Large intestine (tissue), 3 donors: ENCODE measurements at regions not wholly inside any gene's neighbourhood (a gene's known extent, or its start where the extent isn't known, plus 50 kb on each side); places are given as distances from the start of the nearest gene placed in this dataset.
A peak's percentile ranks its signal among the peaks of the same experiment; 100 is the strongest.

Experiments used
- DNase-seq, 2 donors: peaks; one replicate each; pipeline versions ENCODE4 v3.0.0 to v3.0.0-alpha.2; 2013
- H3K27ac ChIP-seq: one replicate; pipeline ENCODE4 v1.5.1; 2013; ENCODE audit warnings: low read length
- H3K27me3 ChIP-seq: 2 replicates; pipeline ENCODE4 v1.6.1; 2013; ENCODE audit warnings: low read length; ENCODE audit not compliant: control insufficient read depth, insufficient read depth
- H3K36me3 ChIP-seq: 2 replicates; pipeline ENCODE4 v1.6.1; 2013; ENCODE audit warnings: low read length; ENCODE audit not compliant: control insufficient read depth, insufficient read depth
- H3K4me1 ChIP-seq: one replicate; pipeline ENCODE4 v1.6.1; 2013; ENCODE audit warnings: low read length; ENCODE audit not compliant: control insufficient read depth, insufficient read depth
- H3K4me3 ChIP-seq: one replicate; pipeline ENCODE4 v1.5.1; 2013; ENCODE audit warnings: low read length
- H3K9me3 ChIP-seq: one replicate; pipeline ENCODE4 v1.6.1; 2013; ENCODE audit warnings: mild to moderate bottlenecking, low read depth, low read length, moderate library complexity; ENCODE audit not compliant: control insufficient read depth
- WGBS: methylation state at CpG from one replicate; pipeline ENCODE4 v1.1.5; 2013; ENCODE audit warnings: low lambda C conversion rate; ENCODE audit not compliant: insufficient coverage; 5-methylcytosine and 5-hydroxymethylcytosine counted together

DNA sequence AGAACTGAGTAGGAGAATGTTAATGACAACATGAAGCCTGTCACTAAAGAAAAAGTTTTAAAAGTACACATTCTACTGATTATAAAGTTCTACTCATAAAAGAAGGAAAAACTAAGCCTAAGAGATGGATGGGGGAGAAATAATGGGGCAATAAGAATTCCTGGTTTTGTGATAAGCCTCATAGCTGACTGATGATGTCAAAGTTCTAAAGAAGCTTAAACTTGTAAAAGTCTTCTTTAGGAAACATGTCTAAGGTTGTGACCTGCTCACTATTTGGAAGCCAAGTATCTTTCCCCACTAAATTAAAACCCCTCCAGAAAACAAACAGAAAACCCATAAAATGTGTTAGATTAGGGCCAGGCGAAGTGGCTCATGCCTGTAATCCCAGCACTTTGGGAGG lies 232.9 kb upstream of the GIMD1 start:
- H3K9me3 ChIP-seq, result no peaks in the 10 kb centered on the region
- WGBS, result no CpG with 5 or more reads among the region's 1 CpG
- H3K27ac ChIP-seq, result no peak overlapping the region
- peak; percentile 21 to 53 for DNase-seq
- H3K4me3 ChIP-seq, result no peak overlapping the region
- H3K36me3 ChIP-seq, result no peaks in the 10 kb centered on the region
- H3K4me1 ChIP-seq, result no peaks in the 10 kb centered on the region
- H3K27me3 ChIP-seq, result no peaks in the 10 kb centered on the region

DNA sequence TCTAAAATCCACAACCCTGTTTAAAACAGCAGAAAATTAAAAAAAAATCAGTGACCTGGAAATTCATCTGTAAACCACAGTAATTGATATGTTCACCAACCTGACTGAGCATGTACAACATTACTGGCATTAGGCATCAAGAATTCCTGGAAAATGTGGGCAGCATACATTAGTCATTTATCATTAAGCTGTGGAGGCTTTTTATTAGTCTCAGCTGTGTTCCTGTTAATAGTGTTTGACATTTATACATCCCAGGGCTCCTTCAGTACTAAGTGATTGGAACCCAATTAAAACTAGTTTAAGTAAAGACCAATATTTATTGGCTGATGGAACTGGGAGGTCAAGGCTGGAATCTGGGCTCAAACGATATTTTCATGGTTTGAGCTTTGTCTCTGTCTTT lies 227.3 kb upstream of the GIMD1 start:
- no CpG with 5 or more reads among the region's 1 CpG for WGBS
- no peaks in the 10 kb centered on the region for H3K9me3 ChIP-seq
- no peak overlapping the region for H3K27ac ChIP-seq
- H3K4me1 ChIP-seq, result no peaks in the 10 kb centered on the region
- no peak overlapping the region for H3K4me3 ChIP-seq
- no peaks in the 10 kb centered on the region for H3K36me3 ChIP-seq
- no peaks in the 10 kb centered on the region for H3K27me3 ChIP-seq
- DNase-seq, result no peak

GRCh38 chr4:106594291-106594952 lies 225.8 kb upstream of the GIMD1 start:
- no peaks in the 10 kb centered on the region for H3K27me3 ChIP-seq
- no peak overlapping the region for H3K27ac ChIP-seq
- no peaks in the 10 kb centered on the region for H3K36me3 ChIP-seq
- no peak for DNase-seq
- H3K4me1 ChIP-seq, result no peaks in the 10 kb centered on the region
- no peaks in the 10 kb centered on the region for H3K9me3 ChIP-seq
- H3K4me3 ChIP-seq, result no peak overlapping the region

DNA sequence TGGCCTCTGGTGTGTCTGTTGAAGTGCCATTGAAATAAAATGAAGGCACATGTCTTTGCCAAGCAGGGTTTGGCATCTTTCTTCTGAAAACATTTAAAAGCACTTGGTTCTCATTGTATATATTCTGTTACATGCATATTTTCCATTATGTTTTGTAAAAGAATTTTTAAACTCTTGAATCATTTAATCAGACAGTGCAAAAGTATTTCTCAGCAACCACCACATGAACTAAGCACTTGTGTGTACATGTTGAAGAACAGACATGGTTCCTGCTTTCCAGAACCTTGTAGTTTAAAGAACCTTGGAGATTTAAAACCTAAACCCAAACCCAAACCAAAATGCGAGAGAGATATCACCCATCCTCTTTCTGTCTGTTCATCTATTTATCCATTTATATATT lies 220.3 kb upstream of the GIMD1 start:
- Histone ChIP-seq H3K27ac (no peak overlapping the region), H3K4me1 (peaks cover 3% of the 10 kb centered on the region), H3K27me3 (no peaks in the 10 kb centered on the region), H3K9me3 (peaks cover 2% of the 10 kb centered on the region), H3K4me3 (no peak overlapping the region), H3K36me3 (no peaks in the 10 kb centered on the region)
- WGBS, result no CpG with 5 or more reads among the region's 1 CpG
- DNase-seq, result no peak

DNA sequence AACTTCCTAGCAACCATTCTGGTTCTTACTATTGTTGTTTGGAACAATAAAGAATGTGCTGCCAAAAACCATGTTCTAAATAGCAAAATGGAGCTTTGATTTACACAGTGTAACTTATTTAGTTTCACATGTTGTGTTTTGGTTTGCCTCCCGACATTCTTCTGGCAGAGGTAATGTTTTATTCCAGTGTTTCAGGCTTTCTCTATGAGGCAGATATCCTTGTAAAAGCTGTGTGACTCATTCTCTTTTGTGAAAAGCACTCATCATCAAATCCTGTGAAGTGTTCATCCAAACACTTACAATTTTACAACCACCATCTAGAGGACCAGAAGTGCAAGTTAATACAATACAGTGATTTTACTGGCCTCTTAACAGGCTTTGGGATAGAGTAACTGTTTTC lies 219.0 kb upstream of the GIMD1 start:
- peaks cover 6% of the 10 kb centered on the region for H3K4me1 ChIP-seq
- H3K4me3 ChIP-seq, result no peak overlapping the region
- no peaks in the 10 kb centered on the region for H3K36me3 ChIP-seq
- no peak overlapping the region for H3K27ac ChIP-seq
- DNase-seq, result no peak
- H3K9me3 ChIP-seq, result peaks cover 2% of the 10 kb centered on the region
- no peaks in the 10 kb centered on the region for H3K27me3 ChIP-seq
- WGBS, result no CpG with 5 or more reads among the region's 1 CpG

GRCh38 chr4:106585915-106586349 lies 217.4 kb upstream of the GIMD1 start:
- H3K4me1 ChIP-seq, result peaks cover 6% of the 10 kb centered on the region
- H3K4me3 ChIP-seq, result no peak overlapping the region
- H3K27me3 ChIP-seq, result no peaks in the 10 kb centered on the region
- no peak overlapping the region for H3K27ac ChIP-seq
- peaks cover 2% of the 10 kb centered on the region for H3K9me3 ChIP-seq
- no peaks in the 10 kb centered on the region for H3K36me3 ChIP-seq
- no CpG with 5 or more reads among the region's 1 CpG for WGBS
- no peak for DNase-seq

DNA sequence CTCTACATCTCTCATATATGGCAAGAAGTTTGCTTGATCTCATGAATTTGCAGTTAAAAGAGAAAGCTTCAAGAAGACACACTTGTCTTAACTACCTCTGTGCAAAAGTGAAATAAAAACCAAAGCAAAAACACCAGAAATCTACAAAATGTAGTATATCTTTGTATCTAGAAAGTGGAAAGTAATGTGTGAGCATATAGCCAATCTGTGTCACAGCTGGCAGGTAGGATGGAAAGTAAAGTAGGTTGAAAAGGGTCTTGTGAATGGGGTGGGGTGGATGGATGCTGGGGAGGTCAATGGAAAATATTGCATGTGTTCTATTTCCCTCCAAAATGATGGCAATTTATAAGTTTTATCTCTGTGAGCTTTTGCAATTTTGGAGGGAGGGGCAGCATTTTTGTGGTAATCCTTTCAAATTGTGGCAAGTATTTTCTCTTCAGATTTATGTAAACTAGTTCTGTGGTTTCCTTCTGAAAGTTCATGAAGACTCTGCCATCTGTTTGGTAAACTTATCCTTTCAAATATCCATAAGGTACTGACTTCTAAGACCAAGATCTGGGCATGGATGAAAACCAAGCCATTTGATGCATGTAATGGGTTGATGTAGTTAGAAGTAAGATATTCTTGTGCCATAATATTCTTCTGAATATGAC lies 215.9 kb upstream of the GIMD1 start:
- Histone ChIP-seq H3K27ac (peak overlapping the region; percentile 36), H3K4me1 (peaks cover 6% of the 10 kb centered on the region), H3K36me3 (no peaks in the 10 kb centered on the region), H3K4me3 (no peak overlapping the region), H3K9me3 (peaks cover 2% of the 10 kb centered on the region), H3K27me3 (no peaks in the 10 kb centered on the region)
- DNase-seq, result no peak

- H3K27me3 ChIP-seq, result no peaks in the 10 kb centered on the region
- peaks cover 6% of the 10 kb centered on the region for H3K4me1 ChIP-seq
- H3K27ac ChIP-seq, result peak overlapping the region; percentile 51
- no peak overlapping the region for H3K4me3 ChIP-seq
- no CpG with 5 or more reads among the region's 2 CpGs for WGBS
- H3K9me3 ChIP-seq, result no peaks in the 10 kb centered on the region
- no peaks in the 10 kb centered on the region for H3K36me3 ChIP-seq
- DNase-seq, result peak; percentile 80 to 89
These were observed 215.0 kb upstream of the GIMD1 start for GRCh38 chr4:106583567-106583966.

DNA sequence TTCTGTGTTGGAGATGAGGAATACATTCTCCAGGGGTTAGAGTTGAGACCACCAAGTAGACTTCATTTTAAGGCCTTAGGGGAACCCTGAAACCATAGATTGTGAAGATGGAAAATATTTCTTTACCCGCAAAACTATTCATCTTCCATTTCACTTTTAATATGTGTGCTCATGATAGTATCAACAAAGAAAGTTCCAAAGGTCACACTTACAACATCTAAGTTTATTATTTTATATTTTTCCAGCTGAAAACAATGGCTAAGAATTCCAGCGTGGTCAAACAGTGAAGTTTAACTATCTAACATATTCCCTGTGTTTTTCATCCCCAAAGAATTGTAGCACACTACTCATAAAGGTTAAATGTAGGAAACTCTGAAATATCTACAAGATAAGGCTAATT lies 214.5 kb upstream of the GIMD1 start:
- Histone ChIP-seq H3K4me3 (no peak overlapping the region), H3K36me3 (no peaks in the 10 kb centered on the region), H3K27ac (peak overlapping the region; percentile 51), H3K4me1 (peaks cover 6% of the 10 kb centered on the region), H3K27me3 (no peaks in the 10 kb centered on the region), H3K9me3 (no peaks in the 10 kb centered on the region)
- no peak for DNase-seq
- 6% methylated on average over 2 of the region's 2 CpGs for WGBS

GRCh38 chr4:106582103-106582502 lies 213.5 kb upstream of the GIMD1 start:
- Histone ChIP-seq H3K27me3 (no peaks in the 10 kb centered on the region), H3K4me3 (no peak overlapping the region), H3K4me1 (peaks cover 6% of the 10 kb centered on the region), H3K36me3 (no peaks in the 10 kb centered on the region), H3K9me3 (no peaks in the 10 kb centered on the region), H3K27ac (no peak overlapping the region)
- DNase-seq, result no peak

GRCh38 chr4:106579236-106579635 lies 210.7 kb upstream of the GIMD1 start:
- no peak for DNase-seq
- Histone ChIP-seq H3K36me3 (no peaks in the 10 kb centered on the region), H3K27ac (no peak overlapping the region), H3K9me3 (no peaks in the 10 kb centered on the region), H3K4me3 (no peak overlapping the region), H3K27me3 (no peaks in the 10 kb centered on the region), H3K4me1 (peaks cover 6% of the 10 kb centered on the region)
